ENCODE measurements at regions not wholly inside any gene's neighbourhood (a gene's known extent, or its start where the extent isn't known, plus 50 kb on each side); places are given as distances from the start of the nearest gene placed in this dataset.

GRCh38 chr17:34692920-34693319, 113.5 kb downstream of the TMEM132E start:
- no peak for DNase-seq
